Astrocyte of the hippocampus (primary cell): ENCODE measurements at regions not wholly inside any gene's neighbourhood (a gene's known extent, or its start where the extent isn't known, plus 50 kb on each side); places are given as distances from the start of the nearest gene placed in this dataset.
"Not testable (repeated sequence)": the region's sequence is repeated elsewhere in the genome, so short reads cannot be mapped to it uniquely, and the experiment has no call there.

Source experiments
- DNase-seq: peaks from one replicate; pipeline ENCODE4 v3.0.0; 2011; ENCODE audit warnings: low read depth, low spot score

DNA sequence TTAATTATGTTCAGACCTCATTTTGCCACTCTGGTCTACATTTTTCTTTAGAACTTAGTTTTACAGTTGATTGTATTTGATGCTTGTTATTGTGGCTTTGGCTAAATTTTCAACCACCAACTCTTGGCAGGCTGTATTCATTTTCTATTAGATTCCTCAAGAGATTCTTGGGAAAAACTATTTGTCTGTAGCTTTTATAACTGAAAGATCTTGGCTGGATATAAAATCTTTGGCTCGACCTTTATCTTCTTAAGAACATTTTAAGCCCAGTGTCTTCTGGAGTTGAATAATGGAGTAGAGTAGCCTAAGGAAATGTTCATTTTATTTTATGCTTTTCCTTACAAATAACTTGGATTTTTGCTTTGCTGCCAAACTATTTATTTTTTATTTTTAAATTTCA is 848.5 kb downstream of the PCDH17 start:
- peak; percentile 68 for DNase-seq

DNA sequence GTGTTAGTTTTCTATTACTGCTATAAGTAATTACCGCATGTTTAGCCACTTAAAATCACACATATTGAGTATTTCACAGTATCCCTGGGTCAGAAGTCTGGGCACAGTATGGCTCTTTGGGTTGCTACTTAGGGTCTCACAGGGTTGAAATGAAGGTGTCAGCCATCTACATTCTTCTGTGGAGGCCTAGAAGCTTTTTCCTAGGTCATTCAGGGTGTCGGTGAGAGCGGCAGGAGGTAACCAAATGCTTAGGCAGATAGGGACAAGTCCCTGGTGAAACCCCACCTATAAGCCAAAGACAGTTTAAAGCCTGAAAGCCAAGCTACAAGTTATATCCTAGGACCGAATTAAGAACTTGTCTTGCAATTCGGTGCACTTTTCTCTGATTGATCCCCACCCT is 856.7 kb downstream of the PCDH17 start:
- no peak for DNase-seq

DNA sequence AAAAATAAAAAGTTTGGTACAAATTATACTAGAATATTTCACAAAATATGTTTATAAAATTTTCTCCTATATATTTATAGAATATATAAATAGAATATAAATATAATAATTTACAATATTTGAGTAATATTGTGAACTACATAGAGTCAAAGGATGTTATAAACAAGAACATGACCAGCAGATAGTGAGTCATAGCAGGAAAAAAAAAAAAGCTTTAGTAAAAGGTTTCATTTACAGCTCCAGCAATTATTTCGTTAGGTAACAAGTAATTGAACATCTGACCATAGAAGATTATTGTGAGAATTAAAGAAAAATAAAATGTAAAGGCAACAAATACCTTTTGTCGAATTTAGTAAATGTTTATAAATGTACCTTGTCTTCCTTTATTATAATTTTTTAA is 864.1 kb downstream of the PCDH17 start:
- DNase-seq: no peak

DNA sequence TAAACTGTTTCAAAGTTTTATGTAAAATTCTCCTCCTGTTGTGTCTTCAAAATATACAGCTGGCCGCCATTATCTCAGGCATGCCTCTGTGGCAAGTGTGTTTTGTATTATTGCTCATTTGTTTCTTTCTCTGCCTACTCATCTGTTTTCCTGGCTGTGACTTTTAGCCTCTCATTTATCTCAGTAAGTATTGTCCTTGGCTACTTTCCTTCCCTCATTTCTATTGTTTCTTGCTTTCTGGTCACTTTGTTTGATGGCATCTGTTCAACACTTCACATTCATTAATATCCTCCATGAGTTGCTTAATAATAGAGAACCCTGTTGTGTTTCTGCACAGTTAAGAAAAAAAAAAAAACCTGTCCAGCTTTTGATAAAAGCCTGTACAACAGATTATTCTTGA is 869.4 kb downstream of the PCDH17 start:
- no peak for DNase-seq

DNA sequence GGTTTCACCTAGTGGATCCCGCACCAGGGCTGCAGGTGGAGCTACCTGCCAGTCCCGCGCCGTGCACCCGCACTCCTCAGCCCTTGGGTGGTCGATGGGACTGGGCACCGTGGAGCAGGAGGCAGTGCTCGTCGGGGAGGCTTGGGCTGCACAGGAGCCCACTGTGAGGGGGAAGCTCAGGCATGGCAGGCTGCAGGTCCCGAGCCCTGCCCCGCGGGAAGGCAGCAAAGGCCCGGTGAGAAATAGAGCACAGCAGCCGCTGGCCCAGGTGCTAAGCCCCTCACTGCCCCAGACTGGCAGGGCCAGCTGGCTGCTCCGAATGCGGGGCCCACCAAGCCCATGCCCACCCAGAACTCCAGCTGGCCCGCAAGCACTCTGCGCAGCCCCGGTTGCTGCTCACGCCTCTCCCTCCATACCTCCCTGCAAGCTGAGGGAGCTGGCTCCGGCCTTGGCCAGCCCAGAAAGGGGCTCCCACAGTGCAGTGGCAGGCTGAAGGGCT is 872.7 kb downstream of the PCDH17 start:
- DNase-seq: not testable (repeated sequence)

DNA sequence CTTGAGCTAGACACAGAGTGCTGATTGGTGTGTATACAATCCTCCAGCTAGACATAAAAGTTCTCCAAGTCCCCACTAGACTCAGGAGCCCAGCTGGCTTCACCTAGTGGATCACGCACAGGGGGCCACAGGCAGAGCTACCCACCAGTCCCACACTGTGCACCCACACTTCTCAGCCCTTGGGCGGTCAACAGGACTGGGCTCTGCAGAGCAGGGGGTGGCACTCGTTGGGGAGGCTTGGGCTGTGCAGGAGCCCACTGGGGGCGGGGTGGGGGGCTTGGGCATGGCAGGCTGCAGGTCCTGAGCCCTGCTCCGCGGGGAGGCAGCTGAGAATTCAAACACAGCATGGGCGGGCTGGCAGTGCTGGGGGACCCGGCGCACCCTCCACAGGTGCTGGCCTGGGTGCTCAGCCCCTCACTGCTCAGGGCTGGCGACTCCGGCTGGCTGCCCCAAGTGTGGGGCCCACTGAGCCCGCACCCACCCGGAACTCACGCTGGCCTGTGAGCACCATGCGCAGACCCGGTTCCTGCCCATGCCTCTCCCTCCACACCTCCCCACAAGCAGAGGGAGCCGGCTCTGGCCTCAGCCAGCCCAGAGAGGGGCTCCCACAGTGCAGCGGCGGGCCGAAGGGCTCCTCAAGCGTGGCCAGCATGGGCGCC is 873.8 kb downstream of the PCDH17 start:
- not testable (repeated sequence) for DNase-seq

DNA sequence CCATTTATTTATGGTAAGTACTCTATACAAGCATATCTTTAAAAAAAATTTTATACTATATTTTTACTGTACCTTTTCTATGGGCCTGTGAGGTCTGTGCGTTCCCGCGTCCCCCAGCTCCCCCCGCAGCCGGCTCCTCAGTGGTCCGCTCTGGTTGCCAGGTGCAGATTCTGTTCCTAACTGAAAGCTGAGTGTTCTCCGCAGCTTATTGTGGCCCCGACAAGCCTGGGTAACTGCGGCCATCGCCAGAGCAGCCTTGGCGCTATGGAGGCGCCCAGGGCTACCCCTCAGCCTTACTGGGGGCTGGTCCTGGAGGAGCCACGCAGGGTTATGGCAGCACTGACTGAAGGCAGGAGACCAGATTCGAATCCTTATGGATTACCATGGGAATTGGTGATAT is 896.8 kb downstream of the PCDH17 start:
- no peak for DNase-seq

DNA sequence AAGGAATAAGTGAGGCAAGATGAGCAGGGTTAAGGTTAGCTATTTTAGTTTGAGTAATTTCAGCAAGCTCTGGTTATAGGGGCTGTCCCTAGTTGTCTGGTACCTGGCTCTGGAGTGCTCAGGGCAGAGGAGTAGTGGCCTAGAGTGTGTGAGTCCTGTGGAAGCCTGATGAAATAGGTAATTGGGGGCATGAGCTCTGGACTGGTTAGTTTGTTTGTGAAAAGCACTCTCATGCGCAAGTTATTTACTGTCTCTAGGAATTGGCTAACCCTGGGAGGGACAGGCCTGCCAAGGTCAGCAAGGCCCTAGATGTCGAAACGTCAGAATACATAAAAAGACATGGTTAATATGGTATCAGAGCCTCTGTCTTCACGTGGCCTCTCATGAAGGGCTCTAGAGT is 900.1 kb downstream of the PCDH17 start:
- DNase-seq: no peak

DNA sequence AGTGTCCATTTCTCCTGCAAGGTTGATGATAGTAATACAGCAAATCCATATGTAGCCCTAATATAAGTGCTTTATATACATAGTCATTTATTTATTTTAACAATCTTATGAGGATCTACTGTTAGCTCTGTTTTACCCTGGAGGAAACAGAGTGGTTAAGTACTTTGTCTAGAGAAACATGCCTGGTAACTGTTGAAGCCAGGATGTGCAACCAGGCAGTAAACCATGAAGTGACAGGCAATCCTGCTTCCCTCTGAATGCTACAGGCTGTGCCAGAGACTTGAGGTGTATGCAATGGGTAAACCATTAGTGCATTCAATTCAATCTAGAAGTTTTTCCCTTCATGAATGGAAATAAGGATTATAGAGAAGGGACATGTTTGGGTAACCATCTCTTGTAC is 911.0 kb downstream of the PCDH17 start:
- peak; percentile 2 for DNase-seq

DNA sequence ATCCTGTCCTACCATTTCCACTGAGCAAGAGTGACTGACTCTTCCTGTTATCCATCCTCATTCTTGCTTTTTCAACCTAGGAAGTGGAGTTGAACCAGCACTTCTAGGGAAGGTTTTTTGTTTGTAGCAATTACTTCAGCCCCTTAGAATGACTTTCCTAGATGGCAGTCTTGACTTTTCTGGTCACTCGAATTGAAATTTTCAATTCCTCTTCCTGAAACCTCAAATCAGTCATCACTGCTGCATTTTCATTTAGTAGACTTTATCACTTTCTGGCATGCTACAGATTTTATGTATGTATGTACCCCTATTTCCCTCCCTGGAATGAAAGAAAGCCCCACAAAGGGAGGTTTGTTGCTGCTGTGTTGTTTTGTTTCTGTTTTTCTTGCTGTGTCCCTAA is 915.9 kb downstream of the PCDH17 start:
- no peak for DNase-seq

DNA sequence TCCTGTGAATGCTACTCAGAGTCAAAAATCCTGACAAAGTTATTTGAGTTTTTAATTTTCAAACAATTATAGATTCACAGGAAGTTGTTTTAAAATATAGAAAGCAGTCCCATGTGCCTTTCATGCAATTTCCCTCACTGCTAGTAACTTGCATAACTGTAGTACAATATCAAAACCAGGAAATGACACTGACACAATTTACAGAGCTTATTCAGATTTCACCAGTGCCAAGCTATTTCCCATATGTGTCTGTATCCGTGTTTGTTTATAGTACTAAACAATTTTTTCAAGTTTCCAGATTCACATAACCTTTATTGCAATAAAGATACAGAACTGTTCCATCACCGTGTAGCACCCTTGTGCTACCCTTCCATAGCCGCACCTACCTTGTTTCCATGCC is 934.6 kb downstream of the PCDH17 start:
- DNase-seq: no peak

DNA sequence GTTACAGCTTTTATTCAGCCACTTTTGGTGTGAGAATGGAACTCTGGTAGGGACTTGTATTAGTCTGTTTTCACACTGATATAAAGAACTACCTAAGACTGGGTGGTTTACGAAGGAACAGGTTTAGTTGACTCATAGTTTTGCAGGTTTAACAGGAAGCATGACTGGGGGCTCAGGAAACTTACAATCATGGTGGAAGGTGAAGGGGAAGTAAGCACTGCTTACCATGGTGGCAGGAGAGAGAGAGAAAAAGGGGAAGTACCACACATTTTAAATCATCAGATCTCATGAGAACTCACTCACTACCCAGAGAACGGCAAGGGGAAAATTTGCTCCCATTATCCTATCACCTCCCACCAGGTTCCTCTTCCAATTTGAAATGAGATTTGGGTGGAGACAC is 942.2 kb downstream of the PCDH17 start:
- no peak for DNase-seq

DNA sequence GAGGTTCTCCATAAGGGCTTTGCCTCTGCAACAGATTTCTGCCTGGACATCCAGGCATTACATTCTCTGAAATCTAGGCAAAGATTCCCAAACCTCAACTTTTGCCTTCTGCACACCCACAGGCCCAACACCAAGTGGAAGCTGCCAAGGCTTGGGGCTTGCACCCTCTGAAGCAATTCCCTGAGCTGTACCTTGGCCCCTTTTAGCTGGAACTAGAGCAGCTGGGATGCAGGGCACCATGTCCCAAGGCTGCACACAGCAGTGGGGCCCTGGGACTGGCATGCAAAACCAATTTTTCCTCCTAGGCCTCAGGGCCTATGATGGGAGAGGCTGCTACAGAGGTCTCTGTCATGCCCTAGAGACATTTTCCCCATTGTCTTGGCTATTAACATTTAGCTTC is 943.2 kb downstream of the PCDH17 start:
- no peak for DNase-seq

DNA sequence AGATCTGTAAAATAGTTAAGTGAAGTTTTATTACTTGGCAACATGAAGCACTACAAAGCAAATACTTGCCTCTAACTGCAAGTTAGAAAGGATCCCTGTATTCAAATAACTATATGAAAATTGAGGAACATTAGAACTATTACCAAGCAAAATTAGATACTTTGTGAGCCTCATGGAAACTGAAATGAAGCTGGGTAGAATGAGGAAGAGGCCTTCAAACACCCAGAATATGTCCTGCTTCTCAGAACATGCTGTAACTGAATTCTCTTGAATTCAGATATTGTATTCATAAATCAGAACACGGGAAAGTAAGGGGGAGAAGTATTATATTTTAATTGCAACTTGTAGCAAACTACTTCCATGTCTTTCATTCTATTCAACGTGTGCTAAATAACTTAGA is 947.9 kb downstream of the PCDH17 start:
- no peak for DNase-seq

DNA sequence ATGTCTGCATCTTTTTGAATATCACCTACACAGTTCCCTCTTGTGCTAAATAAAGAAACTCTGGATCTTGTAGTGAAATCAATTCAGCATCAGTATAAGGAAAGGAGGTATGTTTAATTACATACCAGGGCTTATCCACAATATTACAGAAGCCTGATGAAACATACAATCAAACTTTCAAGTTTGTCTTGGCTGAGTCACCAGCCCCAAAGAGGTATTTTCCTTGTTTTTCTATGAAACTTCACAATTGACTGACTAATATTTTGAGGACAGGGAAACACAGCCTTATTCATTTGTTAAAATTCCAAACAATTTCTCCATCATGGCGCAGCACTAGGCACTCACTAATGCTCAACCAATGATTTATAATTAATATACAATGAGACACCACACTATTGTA is 952.4 kb downstream of the PCDH17 start:
- DNase-seq: peak; percentile 48

DNA sequence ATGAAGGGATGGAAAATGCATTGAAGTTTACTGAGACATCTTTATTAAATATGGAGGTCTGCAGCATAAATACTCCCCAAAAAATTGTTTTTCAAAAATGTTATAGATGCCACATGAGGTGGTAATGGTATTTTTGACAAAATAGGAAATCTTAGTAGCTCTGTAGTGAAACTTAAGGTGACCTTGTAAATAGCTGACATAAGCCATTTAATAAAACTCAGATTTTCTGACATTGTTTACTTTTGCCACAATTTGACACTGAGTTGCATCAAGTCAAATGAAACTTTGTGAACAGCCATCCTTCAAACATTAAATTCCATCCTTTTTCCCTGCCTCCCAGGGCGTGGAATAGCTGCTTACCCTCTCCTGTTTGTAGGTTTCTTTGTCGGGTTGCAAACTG is 953.1 kb downstream of the PCDH17 start:
- no peak for DNase-seq

DNA sequence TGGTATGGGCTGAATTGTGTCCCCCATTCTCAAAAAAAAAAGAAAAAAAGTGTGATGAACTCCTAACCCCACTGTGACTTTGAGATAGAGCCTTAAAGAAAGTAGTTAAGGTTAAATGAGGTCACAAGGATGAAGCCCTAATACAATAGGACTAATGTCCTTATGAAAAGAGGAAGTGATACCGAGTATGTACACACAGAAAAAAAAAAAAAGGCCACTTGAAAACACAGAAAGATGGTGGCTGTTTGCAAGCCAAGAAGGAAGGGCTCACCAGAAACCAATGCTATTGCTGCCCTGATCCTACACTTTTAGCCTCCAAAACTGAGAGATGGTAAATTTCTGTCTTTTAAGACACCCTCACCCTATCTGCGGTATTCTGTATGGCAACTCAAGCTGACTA is 955.6 kb downstream of the PCDH17 start:
- DNase-seq: no peak

DNA sequence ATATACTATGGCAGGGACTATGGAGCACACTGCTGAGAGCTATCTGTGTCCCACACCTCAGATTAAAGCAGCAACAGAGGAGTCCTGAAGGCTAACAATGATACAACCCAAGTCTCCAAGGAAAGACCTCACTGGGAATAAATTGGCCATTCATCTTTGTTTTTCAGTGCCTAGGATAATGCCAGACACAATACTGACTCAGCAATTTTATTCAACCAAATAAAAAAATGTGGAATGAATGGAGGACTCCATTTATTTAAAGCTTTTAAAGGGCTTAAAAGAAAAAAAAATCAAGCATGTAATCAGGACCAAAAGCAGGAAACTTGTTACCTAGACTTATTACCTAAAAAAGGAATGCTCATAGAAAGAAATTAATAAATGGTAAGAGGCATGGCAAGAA is 960.5 kb downstream of the PCDH17 start:
- no peak for DNase-seq

DNA sequence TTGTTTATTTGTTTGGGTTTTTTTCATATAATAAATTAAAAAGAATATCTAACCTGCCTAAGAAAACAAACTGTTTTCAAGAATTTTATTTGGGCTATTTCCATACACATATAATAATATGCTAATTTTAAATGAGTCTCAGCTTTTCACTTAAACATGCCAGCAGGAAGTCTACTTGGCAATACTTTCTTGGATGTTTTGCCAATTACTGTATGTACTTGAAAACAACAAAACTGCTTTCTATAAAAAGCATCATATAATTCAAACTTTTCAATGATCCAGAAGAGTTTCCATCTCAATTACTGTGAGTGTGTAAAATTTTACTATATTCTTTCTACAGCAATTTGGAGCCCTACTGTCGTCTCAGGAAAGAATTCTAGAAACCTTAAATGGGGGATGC is 961.2 kb downstream of the PCDH17 start:
- DNase-seq: no peak

DNA sequence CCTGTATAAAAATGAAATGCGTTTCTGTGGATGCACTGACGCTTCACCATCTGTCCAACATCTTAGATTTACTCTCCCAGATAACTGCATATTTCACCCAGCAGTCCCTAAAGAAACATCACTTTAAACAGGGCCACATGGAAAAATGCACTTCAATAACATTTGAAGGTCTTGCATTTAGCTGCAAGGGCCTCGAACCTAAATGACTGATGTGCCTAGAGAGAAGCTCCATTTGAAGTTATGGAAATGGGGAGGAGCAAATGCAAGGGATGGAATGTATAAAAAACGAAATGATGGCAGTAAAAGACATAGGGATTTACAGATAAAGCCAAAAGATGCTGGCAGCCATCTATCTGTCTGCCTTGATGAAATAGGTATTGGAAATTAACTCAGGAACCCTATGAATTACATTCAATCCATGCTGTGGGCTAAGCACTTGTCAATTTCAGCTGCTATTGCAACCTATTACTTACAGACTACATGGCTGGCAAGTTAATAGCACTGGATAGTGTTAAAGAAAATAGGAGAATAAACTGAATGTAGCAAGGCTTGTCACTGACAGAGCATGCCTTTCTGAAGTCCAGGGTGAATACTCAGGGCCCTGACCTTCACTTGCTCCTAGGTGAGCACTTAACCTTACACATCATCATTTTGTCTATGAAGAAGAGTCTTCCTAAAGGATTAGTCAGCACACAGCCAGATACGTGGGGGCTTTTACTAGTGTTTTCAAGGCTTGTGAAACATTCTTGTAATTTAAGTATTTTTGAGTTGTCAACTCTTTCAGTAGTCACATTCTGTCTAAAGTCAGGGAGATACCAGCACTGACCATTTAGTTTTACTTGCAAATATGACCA is 963.4 kb downstream of the PCDH17 start:
- DNase-seq: no peak

DNA sequence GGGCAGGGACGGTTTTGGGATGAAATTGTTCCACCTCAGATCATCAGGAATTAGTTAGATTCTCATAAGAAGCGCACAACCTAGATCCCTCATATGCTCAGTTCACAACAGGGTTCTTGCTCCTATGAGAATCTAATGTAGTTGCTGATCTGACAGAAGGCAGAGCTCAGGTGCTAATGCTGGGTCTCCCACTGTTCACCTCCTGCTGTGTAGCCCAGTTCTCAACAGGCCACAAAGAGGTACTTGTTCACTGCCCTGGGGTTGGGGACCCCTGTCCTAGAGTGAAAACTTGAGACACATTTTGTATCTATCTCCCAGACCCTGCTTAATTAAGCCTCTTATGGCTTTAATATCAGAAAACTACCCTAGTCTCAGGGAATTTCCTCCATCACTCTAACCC is 966.0 kb downstream of the PCDH17 start:
- no peak for DNase-seq

DNA sequence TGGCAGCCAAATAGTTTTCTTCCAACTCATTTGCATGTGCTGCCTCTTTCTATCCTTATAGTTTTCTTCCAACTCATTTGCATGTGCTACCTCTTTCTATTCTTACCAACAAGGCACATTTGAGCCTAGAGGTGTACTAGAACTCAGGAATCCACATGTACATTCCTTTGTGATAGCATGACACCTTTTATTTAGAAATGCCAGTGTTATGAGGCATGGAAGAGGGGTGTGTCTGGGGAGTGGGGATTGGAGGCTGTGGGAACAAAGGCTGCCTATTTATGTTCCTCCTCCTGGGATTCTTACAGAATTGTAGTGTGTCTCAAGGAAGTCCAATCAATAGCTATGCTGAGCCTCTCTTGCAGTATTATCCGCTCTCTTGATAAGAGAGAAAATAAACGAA is 966.7 kb downstream of the PCDH17 start:
- peak; percentile 21 for DNase-seq

DNA sequence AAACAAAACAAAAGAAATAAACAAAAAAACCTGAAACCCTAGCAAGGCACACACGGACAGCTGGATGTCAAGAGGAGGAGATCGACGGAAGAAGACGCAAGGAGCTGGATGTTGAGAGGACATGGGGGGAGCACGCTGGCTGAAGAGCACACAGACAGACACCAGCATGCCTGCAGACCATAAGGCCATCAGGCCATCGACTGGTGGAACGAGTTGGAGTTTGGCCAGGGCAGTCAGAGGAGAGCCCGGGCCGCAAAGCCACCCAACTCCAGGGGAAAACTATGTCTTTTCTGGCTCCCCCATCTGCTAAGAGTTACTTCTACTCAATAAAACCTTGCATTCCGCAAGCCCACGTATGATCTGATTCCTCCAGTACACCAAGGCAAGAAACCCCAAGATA is 979.6 kb downstream of the PCDH17 start:
- DNase-seq: no peak
